GM12865 (cell line): ENCODE measurements at regions not wholly inside any gene's neighbourhood (a gene's known extent, or its start where the extent isn't known, plus 50 kb on each side); places are given as distances from the start of the nearest gene placed in this dataset.

Experiments
- DNase-seq: peaks from one replicate; pipeline ENCODE4 v3.0.0; 2010; ENCODE audit warnings: low read depth
- H3K4me3 ChIP-seq: 2 replicates; pipeline ENCODE4 v1.5.1; 2011; ENCODE audit warnings: mild to moderate bottlenecking, low read depth, low read length, control low read depth
- CTCF ChIP-seq: IDR thresholded peaks from 2 replicates; pipeline ENCODE4 v1.5.1; 2011; ENCODE audit warnings: low read length, control low read depth, low read depth, inconsistent platforms; ENCODE audit not compliant: insufficient read depth; ENCODE audit errors: missing control alignments

- no peak for TF ChIP-seq CTCF
- DNase-seq = no peak
- no peak overlapping the region for H3K4me3 ChIP-seq
Measured at GRCh38 chr4:181671672-181672071, 571.5 kb upstream of the TENM3 start.

DNA sequence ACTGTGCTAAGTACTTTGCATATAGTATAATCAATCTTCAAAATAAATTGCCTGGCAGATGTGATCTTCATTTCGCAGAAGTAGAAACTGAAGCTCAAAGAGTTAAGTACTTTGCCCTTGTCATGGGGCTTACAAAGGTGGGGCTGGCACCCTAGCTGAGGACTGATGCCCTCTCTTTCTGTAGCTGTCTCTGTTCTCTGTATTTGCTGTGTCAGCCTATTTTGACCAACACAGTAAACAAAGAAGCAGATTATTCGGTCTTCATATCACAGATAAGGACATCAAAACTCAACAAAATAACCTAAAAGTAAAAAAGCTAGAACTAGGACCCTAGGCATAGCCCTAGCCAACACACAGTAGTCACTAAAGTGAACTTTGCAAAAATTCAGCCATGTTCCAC lies 570.5 kb upstream of the TENM3 start:
- no peak for TF ChIP-seq CTCF
- H3K4me3 ChIP-seq = no peak overlapping the region
- DNase-seq = no peak

DNA sequence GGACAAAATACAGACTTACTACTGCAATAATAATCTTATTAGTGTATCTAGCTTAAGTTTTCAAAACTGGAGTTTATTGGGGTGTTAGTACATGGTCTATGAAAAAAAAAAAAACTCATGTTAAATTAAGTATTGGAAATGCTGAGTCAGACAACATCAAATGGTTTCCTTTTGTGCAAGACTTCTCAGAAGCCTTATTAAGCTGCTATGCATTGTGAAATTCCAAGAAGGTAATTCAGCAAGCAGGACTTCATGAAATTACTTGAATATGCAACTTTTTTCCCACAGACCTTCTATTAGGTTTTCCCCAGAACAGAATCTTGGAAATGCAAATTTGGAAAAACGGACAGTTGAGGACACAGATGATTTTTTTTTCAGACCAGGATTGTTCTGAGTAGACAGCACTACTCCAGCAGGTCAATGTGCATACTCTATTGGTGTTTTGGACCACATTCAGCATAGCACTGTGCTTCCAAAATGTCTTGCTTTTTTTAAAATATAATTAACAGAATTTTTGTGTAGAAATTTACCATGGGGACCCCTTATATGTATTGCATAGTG lies 568.8 kb upstream of the TENM3 start:
- no peak for TF ChIP-seq CTCF

GRCh38 chr4:181676546-181676945 lies 566.7 kb upstream of the TENM3 start:
- no peak overlapping the region for H3K4me3 ChIP-seq
- no peak for DNase-seq
- no peak for TF ChIP-seq CTCF

More for the DNA sequence above, 568.8 kb upstream of the TENM3 start:
- DNase-seq = no peak
- no peak overlapping the region for H3K4me3 ChIP-seq

DNA sequence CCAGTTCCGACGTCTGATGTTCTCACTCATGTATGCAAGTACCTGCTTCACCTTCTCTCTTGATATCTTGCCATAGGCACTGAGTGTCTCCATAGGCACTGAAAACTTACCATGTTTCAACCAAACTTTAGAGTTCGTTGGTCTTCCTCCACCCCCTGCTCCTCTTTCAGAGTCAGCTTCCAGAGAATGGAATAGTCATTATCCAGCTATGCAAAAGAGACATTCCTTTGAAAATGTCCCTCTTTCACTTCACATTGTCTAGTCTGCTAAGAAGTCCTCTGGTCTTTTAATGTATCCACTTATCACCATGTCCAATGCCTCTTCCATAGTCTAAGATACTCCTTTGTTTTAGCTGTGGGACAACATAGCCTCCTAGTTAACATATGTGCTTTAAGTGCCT lies 566.0 kb upstream of the TENM3 start:
- no peak overlapping the region for H3K4me3 ChIP-seq
- no peak for TF ChIP-seq CTCF
- no peak for DNase-seq

- no peak for TF ChIP-seq CTCF
- H3K4me3 ChIP-seq = no peak overlapping the region
- no peak for DNase-seq
Measured at GRCh38 chr4:181677621-181678020, 565.6 kb upstream of the TENM3 start.

DNA sequence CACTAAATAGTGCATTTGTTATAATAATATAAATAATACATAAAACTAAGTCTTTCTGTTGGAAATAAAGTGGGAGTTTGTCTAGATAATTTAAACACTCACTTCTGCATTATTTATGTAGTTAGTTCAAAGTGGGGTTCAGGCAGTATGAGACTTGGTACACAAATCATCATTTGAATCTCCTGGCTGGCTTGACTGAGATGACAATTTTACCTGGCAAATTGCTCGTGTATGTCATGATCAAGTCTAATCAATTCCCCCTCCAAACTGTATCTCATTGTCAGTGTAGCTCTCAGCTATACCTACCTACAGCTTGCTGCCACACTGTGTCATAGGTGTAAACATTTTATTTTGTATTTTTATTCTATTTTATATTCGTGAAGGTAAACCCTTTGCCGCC lies 563.4 kb upstream of the TENM3 start:
- DNase-seq = no peak
- no peak overlapping the region for H3K4me3 ChIP-seq

More for the DNA sequence above, 563.4 kb upstream of the TENM3 start:
- no peak for TF ChIP-seq CTCF
